NCI-H82 (cell line): ENCODE measurements at regions not wholly inside any gene's neighbourhood (a gene's known extent, or its start where the extent isn't known, plus 50 kb on each side); places are given as distances from the start of the nearest gene placed in this dataset.
A peak's percentile ranks its signal among the peaks of the same experiment; 100 is the strongest.

Experiments
- DNase-seq: peaks from one replicate; lab custom pipeline; 2025; lab: John Stamatoyannopoulos, UW

DNA sequence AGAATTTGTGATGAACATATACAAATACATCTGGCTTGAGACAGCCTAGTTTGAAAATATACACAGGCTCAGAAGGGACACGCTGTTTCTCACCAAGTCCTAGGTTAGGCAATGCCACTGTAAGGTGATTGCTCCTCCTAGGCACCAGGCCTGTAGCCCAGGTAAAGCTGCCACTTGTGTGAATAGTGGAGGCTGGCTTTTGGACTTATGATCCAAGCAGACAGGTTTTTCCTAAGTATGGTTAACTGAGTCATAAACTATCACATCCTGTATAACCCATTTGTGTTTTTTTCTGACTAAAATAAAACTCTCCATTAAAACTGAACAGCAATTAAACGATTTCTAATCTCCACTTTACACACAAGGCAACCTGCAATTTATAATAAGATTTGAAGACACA lies 81.0 kb downstream of the SEMA4F start:
- no peak for DNase-seq

DNA sequence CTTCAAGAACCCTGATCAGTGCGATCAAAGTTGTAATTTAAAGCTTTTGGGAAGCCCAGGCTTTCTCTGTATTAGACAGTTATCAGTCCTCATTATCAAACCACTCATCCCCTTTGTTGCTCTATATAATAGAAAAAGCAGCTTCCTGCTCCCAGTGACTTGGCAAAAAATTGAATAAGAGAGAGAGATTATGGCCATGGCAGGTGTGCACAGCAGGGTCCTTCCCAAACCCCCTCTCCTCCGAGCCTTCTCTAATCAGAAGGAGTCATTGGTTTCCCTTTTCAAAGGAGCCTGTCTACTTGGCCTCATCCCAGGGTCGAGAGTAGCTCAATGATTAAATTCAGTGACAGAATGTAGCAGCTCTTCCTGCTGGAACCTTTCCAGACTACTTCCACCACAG lies 81.5 kb downstream of the SEMA4F start:
- DNase-seq, result peak; percentile 61

DNA sequence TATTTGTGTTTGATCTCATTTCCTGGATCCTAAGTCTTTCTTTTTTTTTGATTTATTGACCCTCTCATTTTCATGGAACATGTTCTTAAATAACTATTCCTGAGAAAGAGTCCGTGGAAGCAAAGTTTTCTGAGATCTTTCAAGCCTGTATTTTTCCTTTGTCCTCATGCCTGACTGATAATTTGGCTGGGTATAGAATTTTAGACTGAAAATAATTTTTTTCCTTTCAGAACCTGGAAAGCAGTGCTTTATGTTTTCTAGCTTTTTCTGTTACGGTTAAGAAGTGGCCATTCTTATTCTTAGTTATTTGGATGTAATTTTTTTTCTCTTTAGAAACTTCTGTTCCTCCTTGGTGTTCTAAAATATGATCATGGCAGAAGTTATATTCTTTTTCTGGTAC lies 82.5 kb downstream of the SEMA4F start:
- DNase-seq, result no peak

DNA sequence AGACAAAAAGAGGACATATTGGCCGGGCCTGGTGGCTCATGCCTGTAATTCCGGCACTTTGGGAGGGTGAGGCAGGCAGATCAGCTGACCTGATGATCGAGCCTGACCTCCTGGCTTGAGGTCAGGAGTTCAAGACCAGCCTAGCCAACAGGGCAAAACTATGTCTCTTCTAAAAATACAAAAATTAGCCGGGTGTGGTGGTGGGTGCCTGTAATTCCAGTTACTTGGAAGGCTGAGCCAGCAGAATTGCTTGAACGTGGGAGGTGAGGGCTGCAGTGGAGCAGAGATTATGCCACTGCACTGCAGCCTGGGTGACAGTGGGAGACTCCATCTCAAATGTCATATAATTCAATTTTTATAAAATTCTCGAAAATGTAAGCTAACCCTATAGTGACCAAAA lies 84.5 kb downstream of the SEMA4F start:
- no peak for DNase-seq

DNA sequence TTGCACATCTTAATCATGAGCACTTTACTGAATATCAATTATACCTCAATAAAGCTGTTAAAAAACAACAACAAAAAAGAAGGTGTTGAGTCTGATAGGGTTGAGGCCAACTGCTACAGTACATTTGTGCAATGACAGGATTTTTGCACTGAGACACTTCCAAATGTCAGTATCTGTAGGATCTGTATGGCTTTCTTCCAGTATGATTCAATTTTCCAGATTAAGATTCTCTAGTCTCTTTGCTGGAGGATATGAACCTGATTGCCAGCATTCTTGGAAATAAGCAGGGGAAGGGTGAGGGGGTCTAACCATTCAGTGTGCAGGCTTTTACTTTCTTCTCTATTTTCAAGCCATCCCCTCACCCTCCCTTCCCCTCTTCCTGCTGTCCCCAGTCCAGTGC lies 85.1 kb downstream of the SEMA4F start:
- no peak for DNase-seq

DNA sequence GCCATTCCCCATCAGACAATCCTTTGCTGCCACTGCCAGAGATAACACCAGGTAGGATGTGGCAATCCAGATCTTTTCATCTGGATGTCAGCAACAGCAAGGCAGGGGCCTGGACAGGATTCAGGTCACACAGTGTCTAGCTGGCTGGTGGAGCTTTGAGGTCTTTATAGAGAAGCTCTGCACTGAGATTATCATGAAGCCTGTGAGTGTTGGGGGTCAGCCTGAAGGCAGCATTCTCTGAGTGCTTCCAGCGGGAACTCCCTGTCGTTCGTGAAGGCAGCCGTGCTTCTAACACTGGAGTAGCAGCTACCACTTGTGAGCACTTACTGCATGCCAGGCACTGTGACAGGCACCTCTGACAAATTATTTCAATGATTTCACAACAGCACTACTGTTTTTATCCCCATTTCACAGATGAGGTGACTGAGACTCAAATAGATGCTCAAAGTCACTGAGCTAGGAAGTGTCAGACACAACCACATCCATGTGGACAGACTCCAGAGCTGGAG lies 85.7 kb downstream of the SEMA4F start:
- peak; percentile 33 for DNase-seq

DNA sequence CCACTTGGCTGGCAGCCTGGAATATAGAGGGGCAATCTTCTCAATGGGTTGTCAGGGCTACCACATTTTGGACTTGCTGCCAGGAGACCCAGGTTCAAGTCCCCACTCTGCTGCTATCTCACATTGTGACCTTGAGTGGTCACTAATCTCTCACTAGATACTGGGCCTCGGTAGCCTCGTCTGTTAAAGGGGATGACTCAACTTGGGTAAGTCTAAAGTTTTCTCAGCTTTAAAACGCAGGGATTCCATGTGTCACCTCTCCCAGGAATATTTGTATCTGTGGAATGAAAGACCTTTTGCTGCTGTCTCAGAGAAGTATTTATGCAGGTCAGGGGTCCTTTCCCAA lies 86.3 kb downstream of the SEMA4F start:
- DNase-seq, result no peak

DNA sequence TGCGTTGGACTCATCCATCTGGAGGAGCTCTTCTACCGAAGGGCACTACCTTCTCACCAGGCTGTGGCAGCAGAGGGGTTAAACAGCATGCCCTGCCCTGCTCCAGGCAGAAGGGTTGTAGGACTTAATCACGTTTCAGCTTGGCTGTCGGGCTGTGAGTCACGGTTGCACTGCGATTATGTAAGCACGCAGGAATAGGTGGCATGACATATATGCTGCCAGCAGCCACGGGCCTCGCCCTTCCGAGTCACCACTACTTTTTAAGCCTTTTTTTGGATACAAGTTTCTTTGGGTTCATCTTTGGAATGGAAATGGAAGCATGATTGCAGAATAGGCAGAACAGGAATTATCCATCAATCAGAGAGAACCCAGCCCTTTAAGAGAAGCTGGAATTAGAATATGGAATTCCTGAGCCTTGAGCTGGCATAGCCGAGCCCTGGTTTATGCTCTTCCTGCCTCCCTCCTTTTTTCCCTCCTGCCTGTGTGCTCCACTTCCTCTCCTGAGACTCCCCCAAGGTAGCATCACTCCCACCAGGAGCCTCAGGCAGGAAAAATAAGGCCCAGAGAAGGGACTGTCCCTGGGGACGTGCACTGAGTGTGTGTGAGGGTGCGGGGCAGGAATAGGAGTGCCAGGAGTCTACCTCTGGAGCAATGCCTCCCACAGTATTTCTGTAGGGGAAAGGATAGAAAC lies 86.8 kb downstream of the SEMA4F start:
- DNase-seq, result peak; percentile 93

DNA sequence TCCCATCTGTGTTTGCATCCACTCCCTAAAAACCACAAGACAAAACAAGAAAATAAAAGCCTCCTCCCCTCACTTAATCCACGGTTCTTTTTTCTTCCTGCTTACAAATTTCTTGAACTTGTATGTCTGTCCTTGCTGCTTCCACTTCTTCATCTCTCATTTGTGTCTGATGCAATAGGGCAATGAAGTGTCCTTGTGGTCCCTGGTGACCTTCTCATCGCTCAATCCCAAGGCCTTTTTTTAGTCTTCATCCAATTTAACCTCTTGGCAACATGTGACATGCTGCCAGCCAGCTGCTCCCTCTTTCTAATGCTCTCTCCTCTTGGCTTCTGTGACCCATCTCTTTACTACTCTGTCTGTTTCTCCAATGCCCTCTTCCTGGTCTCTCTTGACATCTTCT lies 87.6 kb downstream of the SEMA4F start:
- DNase-seq, result peak; percentile 97

DNA sequence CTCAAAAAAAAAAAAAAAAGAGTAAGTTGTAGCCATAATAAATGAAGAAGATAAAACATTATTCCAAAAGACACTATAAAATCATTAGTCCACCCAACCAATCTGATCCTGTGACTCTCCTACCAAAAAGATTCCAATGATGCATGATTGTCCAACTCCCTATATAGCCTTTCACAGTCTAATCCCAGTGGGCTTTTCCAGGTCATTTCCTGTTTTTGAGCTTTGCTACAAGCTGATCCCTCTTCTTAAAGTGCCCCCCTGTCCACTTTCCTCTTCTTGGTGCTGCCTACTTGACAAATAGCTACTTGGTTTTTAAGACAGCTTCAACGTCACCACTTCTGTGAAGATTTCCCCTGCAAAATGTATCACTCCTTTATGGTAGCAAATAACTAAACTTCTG lies 88.4 kb downstream of the SEMA4F start:
- peak; percentile 82 for DNase-seq

DNA sequence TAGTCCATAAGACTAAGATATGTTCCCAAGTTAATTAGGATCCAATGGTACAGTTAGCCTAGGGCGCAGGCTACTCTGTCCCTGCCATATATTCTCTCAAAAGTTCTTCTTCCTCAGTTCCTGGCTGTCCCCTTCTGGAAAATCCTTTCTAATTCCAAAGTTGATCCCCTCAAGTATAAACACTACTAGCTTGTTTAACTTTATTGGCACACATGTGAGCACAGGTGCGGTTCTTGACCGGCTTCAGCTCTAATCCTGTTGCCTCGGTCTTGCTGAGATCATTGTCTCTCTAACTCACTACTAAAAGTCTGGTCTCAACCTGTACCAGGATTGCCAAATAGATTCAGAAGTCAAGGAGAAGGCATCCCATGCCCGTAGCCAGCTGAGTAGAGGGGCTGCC lies 89.0 kb downstream of the SEMA4F start:
- peak; percentile 85 for DNase-seq

DNA sequence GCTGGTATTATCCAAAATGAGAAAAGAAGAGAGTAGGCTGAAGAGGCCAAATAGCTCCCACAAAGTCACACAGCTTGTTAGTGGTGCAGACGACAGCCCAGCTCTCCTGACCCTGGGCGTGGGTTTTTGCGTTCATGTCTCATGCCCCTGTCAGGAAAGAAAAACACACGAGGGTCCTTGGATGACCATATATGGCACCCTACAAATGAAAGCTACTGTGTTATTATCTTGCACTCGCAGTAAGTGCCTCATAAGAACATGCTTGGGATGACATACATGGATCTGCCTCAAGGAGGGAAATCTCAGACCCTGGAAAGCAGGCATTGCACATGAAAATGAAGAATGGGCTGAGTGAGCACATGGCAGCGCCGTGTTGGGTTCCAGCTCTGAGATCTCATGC lies 89.7 kb downstream of the SEMA4F start:
- no peak for DNase-seq

DNA sequence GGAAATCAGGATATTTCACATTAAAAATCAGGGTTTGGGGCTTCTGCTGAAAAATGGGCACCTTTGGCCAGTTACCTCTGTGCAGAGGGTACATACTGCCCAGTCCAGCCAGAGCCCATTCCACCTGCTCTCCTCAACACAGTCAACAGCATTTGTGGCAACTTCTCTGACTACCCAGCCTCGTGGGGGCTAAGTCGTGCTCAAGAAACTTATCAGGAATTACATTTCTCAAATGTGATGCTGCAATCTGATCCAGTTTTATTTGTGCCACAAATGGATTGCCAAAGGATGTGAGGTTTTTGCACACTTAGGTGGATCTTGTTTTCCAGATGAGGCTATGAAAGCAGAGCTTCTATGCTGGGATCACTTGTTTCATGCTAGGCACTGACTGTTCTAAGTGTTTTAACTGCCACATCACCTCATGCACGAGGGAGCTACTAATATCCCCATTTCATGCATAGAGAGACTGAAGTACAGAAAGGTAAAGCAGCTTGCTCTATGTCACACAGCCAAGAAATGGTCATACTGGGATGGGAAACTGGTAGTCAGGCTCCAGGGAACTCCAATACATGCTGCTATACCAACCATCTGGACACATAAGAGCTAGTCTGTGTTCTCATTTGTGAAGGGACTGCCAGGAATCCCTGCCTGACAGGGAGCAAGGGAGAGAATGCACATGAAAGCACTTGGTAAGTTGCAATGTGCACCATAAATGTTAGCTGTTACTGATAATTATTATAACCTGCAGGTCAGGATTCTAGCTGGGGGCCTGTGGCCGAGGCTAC lies 89.0 kb upstream of the HK2 start:
- peak; percentile 43 for DNase-seq

DNA sequence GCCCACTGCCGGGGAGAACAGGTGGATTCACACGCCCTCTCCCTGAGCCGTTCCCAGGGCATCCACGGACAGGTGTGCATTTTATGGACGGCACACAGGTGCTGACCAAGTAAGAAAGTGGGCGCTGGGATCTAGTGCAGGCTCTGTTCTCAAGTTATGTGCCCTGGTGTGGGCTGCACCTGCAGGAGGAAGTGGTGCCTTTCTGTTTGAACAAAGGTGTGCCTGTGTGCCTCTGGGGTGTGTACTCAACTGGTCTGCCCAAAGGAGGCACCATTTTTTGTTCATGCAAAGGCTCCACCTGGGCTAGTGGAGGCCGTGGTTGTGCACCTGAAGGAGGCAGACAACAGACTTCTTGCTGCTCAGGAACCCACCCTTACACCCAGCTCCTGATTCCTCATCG lies 88.2 kb upstream of the HK2 start:
- no peak for DNase-seq

DNA sequence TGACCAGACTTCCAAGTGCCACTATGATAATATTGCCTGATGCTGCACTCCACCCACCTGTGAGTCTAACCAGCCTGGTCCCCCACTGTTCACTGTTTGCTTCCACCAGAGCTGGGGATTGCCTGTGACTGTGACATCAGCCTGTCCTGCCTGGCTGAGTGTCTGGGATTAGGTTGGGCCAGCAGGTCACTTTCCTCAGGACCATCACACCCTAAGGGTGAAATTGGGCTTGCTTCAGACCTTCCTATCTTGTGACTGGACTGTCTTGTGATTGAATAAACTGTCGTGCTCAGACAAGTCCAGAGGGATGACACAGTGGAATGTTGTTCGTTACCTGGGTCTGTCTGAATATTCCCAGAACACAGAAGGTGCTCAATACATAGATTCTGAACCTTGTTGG lies 87.4 kb upstream of the HK2 start:
- DNase-seq, result no peak

DNA sequence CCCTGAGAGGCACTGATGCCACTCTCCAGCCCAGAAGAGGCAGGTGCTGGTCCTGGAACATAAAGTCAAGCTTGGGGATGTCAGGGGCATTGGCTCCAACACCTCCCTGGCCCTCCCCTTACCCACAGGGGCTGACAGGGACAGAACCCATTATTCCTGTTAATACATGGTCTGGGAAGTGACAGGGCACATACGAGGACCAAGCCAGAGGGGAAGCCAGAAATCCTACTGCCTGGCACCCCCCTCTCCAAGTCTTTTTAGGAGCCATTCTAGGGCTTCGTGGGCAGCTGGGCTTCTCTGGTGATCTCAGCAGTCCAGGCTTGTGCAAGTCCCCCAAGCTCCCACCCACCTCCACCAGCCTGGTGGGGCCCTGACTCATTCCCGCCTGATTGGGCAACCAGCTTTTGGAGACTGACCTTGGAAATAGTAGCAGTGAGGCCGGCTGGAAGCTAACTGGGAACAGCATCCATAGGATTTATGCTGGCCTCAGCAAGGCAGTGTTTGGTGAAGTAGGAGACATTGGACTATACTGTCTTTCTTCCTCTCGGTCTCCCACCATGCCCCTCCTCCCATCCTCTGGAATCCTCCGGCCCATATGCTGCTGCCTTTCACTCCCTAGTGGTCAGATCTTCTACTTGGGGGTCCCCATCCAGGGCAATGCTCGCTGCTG lies 86.4 kb upstream of the HK2 start:
- DNase-seq, result no peak

DNA sequence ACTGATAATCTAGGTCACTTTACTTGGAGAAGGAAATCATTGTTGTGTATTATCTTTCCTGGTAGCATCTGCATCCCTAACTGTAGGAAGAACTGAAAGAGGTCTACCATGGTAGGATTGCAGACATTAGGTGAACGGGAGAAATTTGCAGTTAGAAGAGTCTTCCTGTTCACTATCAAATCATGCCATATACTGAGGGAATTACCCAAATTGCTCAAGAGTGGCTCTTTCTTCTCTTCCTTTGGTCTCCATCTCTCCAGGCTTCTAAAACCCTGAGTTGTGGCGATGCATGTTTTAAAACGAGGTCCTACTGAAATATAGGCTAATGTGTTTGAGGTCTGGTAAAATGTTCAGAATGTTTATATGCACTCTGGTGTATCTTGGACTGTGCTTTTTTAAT lies 85.3 kb upstream of the HK2 start:
- no peak for DNase-seq

DNA sequence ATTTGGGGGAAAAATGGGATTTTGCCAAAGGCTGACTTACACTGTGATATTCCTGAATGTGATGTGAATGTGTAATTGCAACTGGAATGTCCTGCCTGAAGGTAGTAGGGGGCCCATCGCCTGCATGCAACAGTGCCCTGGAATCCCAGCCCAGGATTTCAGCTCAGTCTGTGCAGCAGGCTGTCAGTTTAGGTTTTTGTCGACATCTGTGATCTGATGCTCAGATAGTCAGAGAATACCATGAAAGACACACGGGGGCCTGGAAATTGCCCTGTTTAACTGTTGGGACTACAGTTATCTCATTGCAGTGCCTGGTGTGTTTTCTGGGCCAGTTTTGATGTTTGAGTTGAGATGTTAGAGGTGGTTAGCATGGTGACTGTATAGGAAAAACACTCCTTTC lies 84.5 kb upstream of the HK2 start:
- peak; percentile 10 for DNase-seq

DNA sequence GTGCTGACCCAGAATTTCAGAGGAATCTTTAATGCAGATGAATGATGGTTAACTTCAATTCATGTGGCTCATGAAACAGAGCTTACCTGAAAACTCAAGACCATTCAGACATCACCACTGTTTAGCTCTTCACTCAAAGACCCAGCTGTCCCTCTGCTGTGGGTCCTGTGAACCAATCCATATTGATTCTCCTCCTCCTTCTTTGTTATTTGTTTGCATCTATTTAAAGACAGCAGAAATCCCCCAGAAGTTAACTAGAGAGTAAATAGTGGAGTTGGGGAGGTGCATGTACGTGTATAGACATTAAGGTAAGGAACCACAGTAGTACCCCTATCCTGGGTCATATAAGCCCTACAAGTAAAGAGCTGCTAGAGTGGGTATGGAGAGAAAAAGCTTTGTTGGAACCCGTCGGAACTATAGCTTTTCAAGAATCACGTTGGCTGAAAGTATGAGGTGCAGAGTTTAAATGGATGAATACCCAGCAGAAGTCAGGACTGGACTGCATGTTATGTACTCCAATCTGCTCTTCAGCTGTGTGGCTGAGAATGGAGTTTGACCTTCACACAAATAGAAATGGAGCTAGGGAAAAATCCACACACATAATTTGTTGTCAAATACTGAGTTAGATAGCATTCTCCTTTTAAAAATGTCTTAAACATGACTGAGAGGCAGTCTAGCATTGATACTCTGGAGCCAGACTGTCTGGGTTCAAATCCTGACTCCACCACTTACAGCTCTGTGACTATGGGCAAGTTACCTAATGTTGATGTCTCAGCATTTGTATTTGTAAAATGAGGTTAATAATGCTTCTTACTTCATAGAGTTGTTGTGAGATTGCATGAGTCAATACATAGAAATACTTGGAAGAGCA lies 81.7 kb upstream of the HK2 start:
- DNase-seq, result no peak

DNA sequence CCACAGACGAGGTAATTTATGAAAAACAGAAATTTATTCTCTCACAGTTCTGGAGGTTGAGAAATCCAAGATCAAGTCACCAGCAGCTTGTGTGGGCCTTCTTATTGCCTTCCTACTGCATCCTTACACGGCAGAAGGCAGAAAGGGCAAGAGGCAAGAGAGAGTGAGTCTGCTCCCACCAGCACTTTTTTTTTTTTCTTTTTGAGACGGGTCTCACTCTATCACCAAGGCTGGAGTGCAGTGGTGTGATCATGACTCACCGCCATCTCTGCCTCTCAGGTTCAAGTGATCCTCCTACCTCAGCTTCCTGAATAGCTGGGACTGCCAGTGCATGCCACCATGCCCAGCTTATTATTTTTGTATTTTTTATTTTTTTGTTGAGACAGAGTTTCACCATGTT lies 78.5 kb upstream of the HK2 start:
- DNase-seq, result no peak

DNA sequence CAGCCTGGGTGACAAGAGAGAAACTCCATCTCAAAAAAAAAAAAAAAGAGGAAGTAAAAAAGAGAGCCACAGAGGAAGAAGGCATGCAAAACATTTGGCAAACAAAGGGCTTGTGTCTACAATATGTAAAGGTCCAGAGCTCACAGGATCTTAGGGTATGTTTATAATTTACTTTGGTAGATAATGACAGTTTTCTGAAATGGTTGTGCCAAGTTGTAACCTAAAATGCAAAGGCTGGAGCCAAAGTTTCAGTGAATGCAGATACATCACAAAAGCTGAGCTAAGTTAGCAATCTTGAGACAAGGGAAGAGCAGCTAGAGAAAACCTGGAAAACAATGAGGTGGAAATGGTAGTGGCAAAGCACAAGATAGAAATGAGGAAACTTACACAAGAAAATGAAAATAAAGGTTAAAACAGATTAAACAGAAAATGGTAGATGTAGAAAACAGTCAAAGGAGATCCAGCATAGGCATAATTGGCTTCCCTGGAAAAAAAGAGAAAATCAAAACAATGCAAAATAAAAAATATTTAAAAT lies 77.5 kb upstream of the HK2 start:
- DNase-seq, result no peak

DNA sequence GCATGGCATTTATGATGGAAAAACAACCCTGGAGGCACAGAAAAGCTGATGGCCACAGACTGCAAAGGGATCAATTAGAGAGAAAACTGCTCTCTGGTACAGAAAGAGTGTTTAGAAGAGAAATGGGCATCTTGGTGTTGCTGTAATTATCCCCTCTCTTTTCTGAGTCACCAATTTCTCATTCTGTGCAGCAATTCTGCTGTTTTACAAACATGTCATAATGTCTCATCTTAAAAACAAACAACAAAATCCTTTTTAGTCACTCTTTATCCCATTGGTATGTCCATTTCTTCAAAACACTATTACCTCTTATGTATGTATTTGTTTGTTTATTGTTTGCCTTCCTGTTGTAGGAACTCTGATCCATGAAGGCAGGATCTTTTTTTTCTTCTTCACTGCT lies 73.9 kb upstream of the HK2 start:
- no peak for DNase-seq
